ENCODE measurements at regions not wholly inside any gene's neighbourhood (a gene's known extent, or its start where the extent isn't known, plus 50 kb on each side); places are given as distances from the start of the nearest gene placed in this dataset.
A peak's percentile ranks its signal among the peaks of the same experiment; 100 is the strongest.
"Not testable (repeated sequence)": the region's sequence is repeated elsewhere in the genome, so short reads cannot be mapped to it uniquely, and the experiment has no call there.

DNA sequence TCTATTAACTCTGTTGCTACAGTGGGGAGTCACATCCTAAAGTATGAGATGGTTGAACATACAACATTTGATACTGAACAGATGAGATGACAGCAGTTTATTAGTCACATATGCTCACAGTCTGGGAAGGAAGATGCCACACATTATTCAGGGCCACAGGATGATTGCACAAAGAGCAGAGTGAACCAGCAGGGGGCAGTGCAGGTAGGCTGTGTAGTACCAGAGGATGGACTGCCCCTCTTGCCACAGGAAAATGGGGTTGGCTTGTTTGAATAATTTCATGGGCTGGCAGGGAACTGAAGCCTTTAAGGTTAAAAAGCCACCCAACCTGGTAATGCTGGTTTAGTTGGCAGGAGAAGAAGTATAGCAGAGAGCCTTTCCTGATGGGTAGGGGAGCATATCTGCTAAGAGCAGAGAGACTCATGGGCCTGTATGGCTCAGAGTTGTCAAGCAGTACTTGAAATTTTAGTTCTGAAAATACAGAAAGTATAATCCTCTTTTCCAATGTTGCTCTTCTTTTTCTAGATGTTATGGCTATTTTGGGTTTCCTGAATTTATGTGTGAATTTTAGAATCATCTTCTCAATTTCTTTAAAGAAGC, 180.4 kb upstream of the B3GAT1 start:
- ATAC-seq (replicated peaks), result peak; percentile 66
- Mint-ChIP-seq H3K4me1 (no peaks in the 10 kb centered on the region), H3K27me3 (peaks cover 34% of the 10 kb centered on the region), H3K4me3 (no peak overlapping the region), H3K27ac (no peak overlapping the region), H3K36me3 (ENCODE audit: low read depth) (no peaks in the 10 kb centered on the region), H3K9me3 (no peaks in the 10 kb centered on the region)

DNA sequence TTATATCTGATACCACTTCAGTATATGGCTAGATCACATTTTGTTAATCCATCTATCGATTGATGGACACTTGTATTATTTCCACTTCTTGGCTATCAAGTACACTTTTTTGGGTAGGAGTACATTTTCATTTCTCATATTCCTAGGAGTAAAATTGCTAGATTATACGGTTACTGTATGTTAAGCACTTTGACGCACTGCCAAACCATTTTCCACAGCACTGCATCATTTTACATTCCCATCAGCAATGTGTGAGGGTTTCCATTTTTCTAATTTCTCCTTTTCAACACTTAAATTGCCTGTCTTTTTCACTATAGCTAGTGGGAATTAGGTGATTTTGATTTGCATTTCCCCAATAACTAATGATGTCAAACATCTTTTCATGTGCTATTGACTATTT, 179.3 kb upstream of the B3GAT1 start:
- H3K9me3 Mint-ChIP-seq, result no peaks in the 10 kb centered on the region
- no peaks in the 10 kb centered on the region for H3K4me1 Mint-ChIP-seq
- H3K4me3 Mint-ChIP-seq, result no peak overlapping the region
- no peak overlapping the region for H3K27ac Mint-ChIP-seq
- H3K36me3 Mint-ChIP-seq (ENCODE audit: low read depth), result no peaks in the 10 kb centered on the region
- peaks cover 37% of the 10 kb centered on the region for H3K27me3 Mint-ChIP-seq
- ATAC-seq (replicated peaks), result no peak

DNA sequence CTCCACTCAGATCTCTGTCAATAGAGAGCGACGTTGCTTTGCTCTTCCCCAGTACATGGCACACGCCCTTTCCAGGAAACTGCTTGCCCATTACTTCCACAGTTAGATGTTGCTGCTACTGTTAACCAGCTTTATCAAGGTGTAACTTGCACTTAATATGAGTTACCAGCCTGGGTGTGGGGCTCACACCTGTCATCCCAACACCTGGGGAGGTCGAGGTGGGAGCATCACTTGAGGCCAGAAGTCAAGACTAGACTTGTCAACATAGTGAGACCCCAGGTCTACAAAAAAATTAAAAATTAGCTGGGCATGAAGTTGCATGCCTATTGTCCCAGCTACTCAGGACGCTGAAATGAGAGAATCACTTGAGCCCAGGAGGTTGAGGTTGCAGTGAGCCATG, 177.1 kb upstream of the B3GAT1 start:
- Mint-ChIP-seq H3K9me3 (no peaks in the 10 kb centered on the region), H3K4me3 (no peak overlapping the region), H3K36me3 (ENCODE audit: low read depth) (no peaks in the 10 kb centered on the region), H3K27ac (no peak overlapping the region), H3K27me3 (peaks cover 33% of the 10 kb centered on the region), H3K4me1 (no peaks in the 10 kb centered on the region)
- no peak for ATAC-seq (replicated peaks)

DNA sequence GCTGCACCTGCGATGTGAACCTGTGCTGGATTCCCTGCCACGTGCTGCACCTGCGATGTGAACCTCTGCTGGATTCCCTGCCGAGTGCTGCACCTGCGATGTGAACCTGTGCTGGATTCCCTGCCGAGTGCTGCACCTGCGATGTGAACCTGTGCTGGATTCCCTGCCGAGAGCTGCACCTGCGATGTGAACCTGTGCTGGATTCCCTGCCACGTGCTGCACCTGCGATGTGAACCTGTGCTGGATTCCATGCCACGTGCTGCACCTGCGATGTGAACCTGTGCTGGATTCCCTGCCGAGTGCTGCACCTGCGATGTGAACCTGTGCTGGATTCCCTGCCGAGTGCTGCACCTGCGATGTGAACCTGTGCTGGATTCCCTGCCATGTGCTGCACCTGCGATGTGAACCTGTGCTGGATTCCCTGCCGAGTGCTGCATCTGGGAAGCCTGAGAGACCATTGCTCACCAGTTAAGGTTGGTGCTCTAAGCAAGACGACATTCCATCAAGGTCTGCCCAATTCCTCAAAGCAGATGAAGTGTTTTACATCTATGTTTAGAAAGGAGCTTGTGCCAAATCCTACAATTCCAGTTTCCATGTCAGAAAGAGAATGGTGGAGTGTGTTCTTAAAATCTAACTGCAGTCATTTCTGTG, 176.5 kb upstream of the B3GAT1 start:
- H3K27ac Mint-ChIP-seq; H3K36me3 Mint-ChIP-seq (ENCODE audit: low read depth); ATAC-seq (replicated peaks); H3K4me3 Mint-ChIP-seq; H3K4me1 Mint-ChIP-seq; H3K9me3 Mint-ChIP-seq: not testable (repeated sequence)
- peaks cover 29% of the 10 kb centered on the region for H3K27me3 Mint-ChIP-seq

DNA sequence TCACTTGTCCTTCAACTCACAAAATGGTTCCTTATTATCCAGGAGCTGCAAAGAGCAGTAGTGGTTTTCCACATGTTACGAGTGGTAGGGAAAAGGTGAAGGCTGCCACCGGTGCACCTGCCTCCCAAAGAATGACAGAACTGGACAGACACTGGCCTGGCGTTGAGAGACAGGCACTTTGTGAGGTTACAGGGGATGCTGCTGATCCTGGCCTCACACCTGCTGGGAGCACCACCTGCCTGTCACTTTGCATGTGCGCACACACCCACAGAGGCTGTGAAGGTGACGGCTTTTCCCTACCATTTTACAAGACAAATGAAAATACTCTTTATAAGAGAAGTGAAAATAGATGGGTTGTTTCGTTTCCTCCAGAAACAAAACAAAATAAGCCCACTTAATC, 175.3 kb upstream of the B3GAT1 start:
- Mint-ChIP-seq H3K36me3 (ENCODE audit: low read depth) (no peaks in the 10 kb centered on the region), H3K4me1 (no peaks in the 10 kb centered on the region), H3K27ac (no peak overlapping the region), H3K27me3 (peaks cover 30% of the 10 kb centered on the region), H3K9me3 (no peaks in the 10 kb centered on the region), H3K4me3 (no peak overlapping the region)
- no peak for ATAC-seq (replicated peaks)

DNA sequence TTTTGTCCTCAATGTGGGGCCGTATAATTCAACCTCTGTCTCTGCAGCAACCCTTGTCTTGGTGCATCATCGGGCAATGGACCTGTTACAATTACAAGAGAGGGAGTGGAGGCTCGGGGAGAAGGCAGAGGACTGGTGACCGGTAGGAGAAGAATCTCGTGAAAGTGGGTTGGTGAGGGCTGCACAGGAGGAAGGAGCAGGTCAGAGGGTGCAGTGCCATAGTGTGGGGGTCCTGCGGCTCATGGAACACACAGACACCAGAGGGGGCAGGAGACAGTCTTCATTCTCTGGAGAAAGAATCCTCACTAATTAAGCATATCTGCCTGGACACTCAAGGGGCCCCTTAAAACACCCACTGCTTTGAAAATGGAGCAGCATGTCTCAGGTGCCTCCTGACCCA, 174.7 kb upstream of the B3GAT1 start:
- Mint-ChIP-seq H3K9me3 (no peaks in the 10 kb centered on the region), H3K27me3 (peaks cover 24% of the 10 kb centered on the region), H3K4me1 (no peaks in the 10 kb centered on the region), H3K4me3 (no peak overlapping the region), H3K36me3 (ENCODE audit: low read depth) (no peaks in the 10 kb centered on the region), H3K27ac (no peak overlapping the region)
- ATAC-seq (replicated peaks), result no peak

DNA sequence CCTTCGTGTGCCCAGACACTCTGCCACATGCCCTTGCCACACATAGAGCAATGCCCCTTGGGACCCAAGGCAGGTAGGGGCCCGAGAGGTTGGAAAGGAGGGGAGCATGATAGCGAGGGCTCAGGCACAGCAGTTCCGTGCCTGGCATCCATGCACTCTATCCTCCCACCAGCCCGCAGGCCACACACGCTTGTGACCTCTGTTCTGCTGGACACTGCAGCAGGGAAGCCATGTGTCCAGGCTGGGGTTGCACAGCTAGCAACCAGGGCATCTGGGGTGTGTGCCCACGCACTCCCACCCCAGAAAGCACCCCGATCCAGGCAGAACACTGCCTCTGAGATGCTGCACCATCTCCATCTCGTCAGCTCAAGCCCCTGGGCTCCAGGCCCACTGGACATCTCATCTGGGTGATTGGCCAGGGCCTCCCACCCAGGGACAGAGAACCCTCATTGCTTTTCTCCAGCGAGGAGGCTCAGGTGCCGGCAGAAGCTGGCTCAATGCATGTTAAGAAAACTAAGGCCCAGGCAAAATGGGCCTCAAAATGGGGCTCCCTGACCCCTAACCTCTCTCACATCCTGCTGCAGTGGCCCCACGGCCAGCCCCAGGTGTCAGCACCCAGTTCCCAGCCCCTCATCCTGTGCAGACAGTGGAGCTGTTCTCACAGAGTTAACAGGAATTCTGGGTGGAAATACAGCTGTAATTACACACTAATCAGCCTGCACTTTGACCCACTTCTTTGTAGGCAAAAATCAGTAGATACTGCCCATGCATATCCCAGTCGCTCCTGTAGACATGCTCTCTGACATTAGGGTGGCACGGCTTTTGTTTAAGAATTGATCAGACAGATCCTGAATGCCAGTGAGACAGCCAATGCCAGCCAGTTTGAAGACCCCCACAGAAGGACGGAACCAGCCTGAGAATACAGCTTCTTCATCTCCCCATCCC, 173.9 kb upstream of the B3GAT1 start:
- Mint-ChIP-seq H3K9me3 (no peaks in the 10 kb centered on the region), H3K27ac (no peak overlapping the region), H3K27me3 (peaks cover 25% of the 10 kb centered on the region), H3K4me1 (no peaks in the 10 kb centered on the region), H3K36me3 (ENCODE audit: low read depth) (no peaks in the 10 kb centered on the region), H3K4me3 (no peak overlapping the region)
- ATAC-seq (replicated peaks), result no peak

DNA sequence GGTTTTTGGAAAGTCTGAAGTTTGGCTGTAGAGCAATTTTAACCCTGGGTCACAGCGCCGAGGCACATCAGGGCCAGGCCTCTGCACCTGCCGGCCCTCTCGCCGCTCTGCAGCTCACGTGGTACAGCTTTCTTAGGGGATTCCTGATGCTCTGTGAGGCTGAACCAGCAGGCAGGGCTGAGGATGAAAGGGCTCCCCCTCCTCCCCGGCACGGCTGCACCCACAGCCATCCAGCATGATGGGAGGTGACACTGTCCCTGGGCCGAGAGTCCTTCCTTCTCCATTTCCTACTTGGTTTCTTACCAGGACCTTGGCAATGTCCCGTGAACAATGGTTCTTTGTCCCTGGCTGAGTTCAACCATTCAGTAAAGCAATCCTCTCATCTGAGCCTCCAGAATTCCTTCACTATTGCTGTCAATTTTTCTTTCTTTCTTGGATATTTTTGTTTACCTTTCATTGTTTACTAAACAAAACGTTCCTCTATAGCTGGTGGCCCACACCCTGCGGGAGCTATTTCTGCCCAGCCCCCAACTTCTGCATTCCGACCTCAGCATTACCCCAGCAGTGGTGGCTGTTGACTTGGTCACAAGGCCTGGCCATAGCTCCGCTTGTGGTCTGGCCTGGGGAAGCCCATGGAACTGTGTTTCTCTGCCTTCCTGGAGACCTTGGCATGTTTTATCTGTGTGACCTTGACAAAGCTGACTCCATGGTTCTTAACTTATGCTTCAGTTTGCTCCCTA, 172.8 kb upstream of the B3GAT1 start:
- no peak overlapping the region for H3K4me3 Mint-ChIP-seq
- no peak for ATAC-seq (replicated peaks)
- no peaks in the 10 kb centered on the region for H3K36me3 Mint-ChIP-seq (ENCODE audit: low read depth)
- peaks cover 30% of the 10 kb centered on the region for H3K27me3 Mint-ChIP-seq
- no peaks in the 10 kb centered on the region for H3K4me1 Mint-ChIP-seq
- H3K27ac Mint-ChIP-seq, result no peak overlapping the region
- no peaks in the 10 kb centered on the region for H3K9me3 Mint-ChIP-seq

DNA sequence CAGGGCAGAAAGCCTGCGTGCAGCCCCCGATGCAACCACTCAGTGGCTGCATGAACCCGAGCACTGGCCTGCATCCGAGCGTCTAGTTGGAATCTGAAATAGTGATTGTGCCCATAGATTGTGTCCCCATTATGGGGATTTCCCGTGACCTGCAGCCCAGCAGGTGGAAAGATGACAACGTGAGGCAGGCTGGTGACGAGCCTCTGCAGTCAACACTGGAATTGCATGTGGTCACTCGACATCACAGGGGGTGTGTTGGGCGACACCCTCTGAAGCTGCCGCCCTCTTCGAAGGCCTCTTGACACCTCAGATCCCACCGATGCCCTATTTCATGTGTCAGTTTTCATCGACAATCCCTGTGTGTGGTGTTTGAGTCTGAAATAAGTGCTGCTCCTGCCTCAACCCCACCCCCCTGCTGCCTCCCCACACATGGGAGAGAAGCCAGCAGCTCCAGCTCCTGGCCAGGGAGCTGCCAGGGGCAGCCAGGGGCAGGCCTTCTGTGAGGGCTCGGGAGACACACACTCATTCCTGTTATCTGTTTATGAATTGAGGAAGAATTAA, 172.0 kb upstream of the B3GAT1 start:
- ATAC-seq (replicated peaks), result no peak
- H3K4me3 Mint-ChIP-seq, result no peak overlapping the region
- no peaks in the 10 kb centered on the region for H3K36me3 Mint-ChIP-seq (ENCODE audit: low read depth)
- H3K4me1 Mint-ChIP-seq, result no peaks in the 10 kb centered on the region
- H3K9me3 Mint-ChIP-seq, result no peaks in the 10 kb centered on the region
- peaks cover 25% of the 10 kb centered on the region for H3K27me3 Mint-ChIP-seq
- H3K27ac Mint-ChIP-seq, result no peak overlapping the region

DNA sequence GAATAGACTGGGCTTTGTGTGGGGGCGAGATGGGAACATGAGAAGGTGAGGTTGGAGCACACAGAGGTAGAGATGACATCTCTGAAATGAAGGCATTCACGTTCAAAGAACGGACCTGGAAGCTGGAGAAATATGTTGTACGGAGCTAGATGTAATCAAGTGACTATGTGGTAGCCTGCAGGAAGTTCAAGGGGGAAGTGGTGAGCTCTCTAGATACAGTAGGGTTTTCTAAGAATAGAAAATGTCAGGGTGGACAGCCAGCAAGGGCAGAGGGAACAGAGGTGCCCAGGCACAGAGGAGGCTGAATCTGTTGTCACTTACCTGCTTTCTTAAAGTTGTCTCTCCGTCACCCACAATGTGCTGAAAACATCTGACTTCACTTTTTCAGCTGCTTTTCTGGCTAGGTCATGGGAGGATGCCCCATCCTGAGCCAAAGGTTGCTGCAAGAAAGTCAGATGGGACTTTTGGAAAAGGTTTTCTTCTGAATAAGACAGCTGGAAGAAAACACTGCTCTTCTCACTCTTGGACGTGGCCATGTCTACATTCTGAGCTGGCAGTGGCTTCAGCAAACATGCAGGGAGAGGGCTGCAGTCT, 171.5 kb upstream of the B3GAT1 start:
- Mint-ChIP-seq H3K9me3 (no peaks in the 10 kb centered on the region), H3K4me1 (no peaks in the 10 kb centered on the region), H3K27ac (no peak overlapping the region), H3K36me3 (ENCODE audit: low read depth) (no peaks in the 10 kb centered on the region), H3K27me3 (peaks cover 25% of the 10 kb centered on the region), H3K4me3 (no peak overlapping the region)
- no peak for ATAC-seq (replicated peaks)

DNA sequence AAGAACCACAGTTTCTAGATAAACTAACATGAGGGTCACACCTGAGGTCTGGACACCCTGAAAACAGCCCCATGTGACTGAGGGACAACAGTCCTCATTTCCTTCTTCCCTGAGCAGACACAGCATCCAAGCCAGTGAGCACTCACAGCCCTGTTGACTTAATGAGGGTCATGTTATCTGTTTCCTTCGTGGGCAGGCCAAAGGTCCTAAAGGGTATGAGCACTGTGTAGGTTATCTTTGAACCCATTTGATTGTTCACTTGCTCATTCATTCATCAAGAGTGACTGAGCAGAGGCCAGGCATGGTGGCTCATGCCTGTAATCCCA, 170.7 kb upstream of the B3GAT1 start:
- Mint-ChIP-seq H3K27me3 (peaks cover 30% of the 10 kb centered on the region), H3K9me3 (no peaks in the 10 kb centered on the region), H3K27ac (no peak overlapping the region), H3K4me3 (no peak overlapping the region), H3K36me3 (ENCODE audit: low read depth) (no peaks in the 10 kb centered on the region), H3K4me1 (no peaks in the 10 kb centered on the region)
- ATAC-seq (replicated peaks), result no peak

DNA sequence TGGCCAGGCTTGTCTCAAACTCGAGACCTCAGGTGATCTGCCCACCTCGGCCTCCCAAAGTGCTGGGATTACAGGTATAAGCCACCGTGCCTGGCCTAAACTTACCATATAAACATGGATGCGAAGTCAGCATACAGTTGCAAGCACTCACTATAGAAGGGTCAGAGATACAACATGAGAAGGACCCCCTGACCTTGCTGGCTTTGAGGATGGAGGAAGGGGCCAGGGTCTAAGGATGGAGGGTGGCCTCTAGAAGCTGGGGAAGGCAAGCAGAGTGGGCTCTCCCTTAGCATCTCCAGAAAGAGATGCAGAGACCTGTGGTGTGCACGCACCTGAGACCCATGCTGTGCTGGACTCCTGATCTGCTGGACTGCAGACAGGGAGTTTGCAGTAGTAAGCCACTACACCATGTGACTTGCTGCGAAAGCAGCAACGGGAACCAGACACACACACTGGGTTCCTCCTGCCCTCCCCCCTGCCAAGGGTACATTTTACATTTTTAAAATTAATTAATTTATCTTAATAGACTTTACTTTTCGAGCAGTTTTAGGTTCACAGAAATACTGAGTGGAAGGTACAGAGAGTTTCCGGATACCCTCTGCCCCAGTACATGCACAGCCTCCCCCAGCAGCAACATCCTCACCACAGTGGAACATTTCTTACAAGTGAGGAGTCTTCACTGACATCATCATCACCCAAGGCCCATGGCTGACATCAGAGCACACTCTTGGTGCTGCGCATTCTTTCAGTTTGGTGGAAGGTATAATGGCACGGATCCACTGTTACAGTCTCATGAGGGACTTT, 170.1 kb upstream of the B3GAT1 start:
- Mint-ChIP-seq H3K36me3 (ENCODE audit: low read depth) (no peaks in the 10 kb centered on the region), H3K27ac (no peak overlapping the region), H3K4me1 (no peaks in the 10 kb centered on the region), H3K27me3 (peaks cover 30% of the 10 kb centered on the region), H3K4me3 (no peak overlapping the region), H3K9me3 (no peaks in the 10 kb centered on the region)
- ATAC-seq (replicated peaks), result no peak

DNA sequence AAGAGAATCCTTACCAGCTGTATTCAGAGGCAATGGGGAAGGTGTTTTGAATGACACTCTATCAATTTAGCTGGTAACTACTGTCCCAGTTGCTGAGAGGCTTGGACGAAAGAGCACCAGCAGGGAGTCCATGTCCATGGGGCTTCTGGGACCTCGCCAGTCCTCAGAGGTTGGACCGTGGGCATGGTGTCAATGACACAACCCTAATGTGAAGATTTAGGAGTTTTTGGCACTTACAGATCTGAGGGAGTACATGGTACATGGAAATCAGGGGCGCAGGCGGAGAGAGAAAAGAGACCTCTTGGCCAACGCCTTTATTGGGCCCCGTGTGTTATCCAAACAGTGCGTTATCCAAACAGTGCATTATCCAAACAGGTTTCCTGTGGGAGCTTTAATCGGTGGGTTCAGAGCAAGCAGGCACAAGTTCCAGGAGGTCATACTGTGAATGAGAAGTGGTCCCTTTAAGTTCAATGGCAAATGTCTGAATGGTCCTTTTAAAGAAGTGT, 169.1 kb upstream of the B3GAT1 start:
- Mint-ChIP-seq H3K9me3 (no peaks in the 10 kb centered on the region), H3K4me3 (no peak overlapping the region), H3K27me3 (peaks cover 27% of the 10 kb centered on the region), H3K4me1 (no peaks in the 10 kb centered on the region), H3K27ac (no peak overlapping the region), H3K36me3 (ENCODE audit: low read depth) (no peaks in the 10 kb centered on the region)
- ATAC-seq (replicated peaks), result no peak
